ENCODE measurements at regions not wholly inside any gene's neighbourhood (a gene's known extent, or its start where the extent isn't known, plus 50 kb on each side); places are given as distances from the start of the nearest gene placed in this dataset.

- H3K79me2 ChIP-seq (ENCODE audit: control insufficient read depth, insufficient read depth, low read length) = no peaks in the 10 kb centered on the region
- ChIA-PET CTCF (no interaction called here), SMC1A (ENCODE audit: uncharacterized antibody, unreplicated experiment) (interaction anchor here (0.6 kb wide), 1 partner anchor 197 kb away, joined by 4 read pairs; no protein-coding TSS in a partner anchor), POLR2A (no interaction called here), RAD21 (ENCODE audit: unreplicated experiment) (no interaction called here)
- no peak overlapping the region for H3K9ac ChIP-seq (ENCODE audit: control insufficient read depth, insufficient read depth, low read length)
- no peaks in the 10 kb centered on the region for H3K27me3 ChIP-seq (replicated peaks in 1 of 2; ENCODE audit: control insufficient read depth in 2 of 2, insufficient read depth in 2 of 2, low read length in 1 of 2)
- H3K4me1 ChIP-seq (ENCODE audit: control insufficient read depth, insufficient read depth, low read length) = no peaks in the 10 kb centered on the region
- H3K36me3 ChIP-seq (ENCODE audit: control insufficient read depth in 2 of 2, insufficient read depth in 2 of 2, low read length in 1 of 2) = no peaks in the 10 kb centered on the region
- no peak overlapping the region for H2AFZ ChIP-seq (ENCODE audit: control insufficient read depth, low read depth, low read length)
- in situ Hi-C loops (cut with MboI) = no loop called here
- TF ChIP-seq TCF7 (IDR thresholded peaks at IDR 0.05; ENCODE audit: borderline replicate concordance) (no peak), SIX5 (IDR thresholded peaks at IDR 0.05; ENCODE audit: low read depth, low read length, severe bottlenecking) (no peak), MLLT1 (IDR thresholded peaks at IDR 0.05) (no peak), CEBPB (IDR thresholded peaks at IDR 0.05; ENCODE audit: borderline replicate concordance in 1 of 2, low read depth in 2 of 2, low read length in 2 of 2) (no peak), REST (IDR thresholded peaks at IDR 0.05; ENCODE audit: low read depth, low read length) (no peak), TAF1 (IDR thresholded peaks at IDR 0.05; ENCODE audit: borderline replicate concordance, low read depth, low read length) (no peak), ELK1 (IDR thresholded peaks at IDR 0.05; ENCODE audit: low read depth, low read length) (no peak), CHD4 (IDR thresholded peaks at IDR 0.05) (no peak), SREBF1 (IDR thresholded peaks at IDR 0.05; ENCODE audit: low read length) (no peak), IRF4 (IDR thresholded peaks at IDR 0.05; ENCODE audit: low read depth, low read length) (no peak), USF1 (IDR thresholded peaks at IDR 0.05; ENCODE audit: borderline replicate concordance, extremely low read length, insufficient read depth, low read depth, low read length) (no peak), ASH2L (IDR thresholded peaks at IDR 0.05; ENCODE audit: borderline replicate concordance, low read depth) (no peak), TBL1XR1 (IDR thresholded peaks at IDR 0.05; ENCODE audit: low read depth, low read length) (no peak), MEF2A (IDR thresholded peaks at IDR 0.05; ENCODE audit: insufficient read depth, low read depth, low read length) (no peak), SIN3A (IDR thresholded peaks at IDR 0.05; ENCODE audit: low read depth, low read length) (no peak), CBX5 (IDR thresholded peaks at IDR 0.05; ENCODE audit: low read depth) (no peak)
- intact Hi-C loops (cut with micrococcal nuclease; ENCODE audit: unreplicated experiment) = no loop called here
- ATAC-seq (no peak), DNase-seq (ENCODE audit: low read depth, low spot score) (no peak), FAIRE-seq (no peak)
- no peak overlapping the region for H3K4me3 ChIP-seq
- H3K9me3 ChIP-seq (replicated peaks; ENCODE audit: control insufficient read depth, insufficient read depth, low read length) = no peaks in the 10 kb centered on the region
- WGBS (ENCODE audit: insufficient coverage, insufficient replicate concordance, low lambda C conversion rate, missing lambda C conversion rate) = 9% methylated on average over 11 of the region's 11 CpGs
- no TSS peak for BruUV-seq (replicated peaks)
- H3K4me2 ChIP-seq (ENCODE audit: control insufficient read depth, insufficient read depth) = no peak overlapping the region
- no peaks in the 10 kb centered on the region for H4K20me1 ChIP-seq (ENCODE audit: control insufficient read depth, insufficient read depth)
- H3K27ac ChIP-seq (ENCODE audit: control insufficient read depth, insufficient read depth) = no peak overlapping the region
Measured at GRCh38 chr9:13491493-13492424, 212.3 kb upstream of the MPDZ start.
